ENCODE measurements at regions not wholly inside any gene's neighbourhood (a gene's known extent, or its start where the extent isn't known, plus 50 kb on each side); places are given as distances from the start of the nearest gene placed in this dataset.

DNA sequence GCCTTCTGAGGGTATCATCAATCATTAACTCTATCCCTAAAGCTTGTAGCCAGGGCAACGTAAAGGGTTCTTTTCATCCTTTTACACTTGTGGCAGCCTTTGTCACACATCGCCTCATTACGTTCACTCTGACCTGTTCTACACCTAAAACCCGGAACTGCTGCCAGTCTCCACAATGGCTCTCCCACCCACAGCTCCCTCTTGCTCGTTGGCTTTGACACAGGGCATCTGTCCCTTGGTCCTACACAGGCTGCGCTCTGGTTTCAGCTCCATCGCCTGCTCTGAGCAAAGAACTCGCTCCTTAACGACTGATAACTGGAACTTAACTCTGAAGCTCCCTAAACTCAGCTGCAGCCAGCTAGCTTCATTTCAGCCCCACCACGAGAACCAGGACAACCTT lies 112.8 kb upstream of the CTNND2 start:
- peaks cover 0 to 4% (median 0%) of the 10 kb centered on the region in 3 experiments; a peak in 2 of 7 replicates for H3K36me3 Mint-ChIP-seq (ENCODE audit: insufficient read depth in 1 of 3, low read depth in 3 of 3)
- peak overlapping the region; percentile 56; the same call in 1 of the 2 replicates for H3K14ac ChIP-seq (ENCODE audit: insufficient read depth, low read length)
- H3K4me1 Mint-ChIP-seq = peaks cover 17 to 18% of the 10 kb centered on the region in 2 experiments
- H4K5ac ChIP-seq (ENCODE audit: insufficient read length, low read depth, low read length) = no peak overlapping the region
- no peak overlapping the region for H2BK15ac ChIP-seq (ENCODE audit: low read depth, low read length)
- H3K27ac Mint-ChIP-seq = no peak overlapping the region
- H3K56ac ChIP-seq (ENCODE audit: insufficient read length, low read depth, low read length) = no peak overlapping the region
- no peak overlapping the region for H3K23ac ChIP-seq (ENCODE audit: insufficient read length, low read depth, low read length)
- H2BK5ac ChIP-seq (ENCODE audit: insufficient read length, low read length) = no peak overlapping the region
- H4K8ac ChIP-seq (replicated peaks; ENCODE audit: insufficient read length, low read depth, low read length) = no peak overlapping the region
- H3K9me3 ChIP-seq (ENCODE audit: control insufficient read depth, low read depth, low read length) = no peaks in the 10 kb centered on the region
- H3K79me1 ChIP-seq (ENCODE audit: insufficient read depth, low read depth, low read length, poor library complexity, severe bottlenecking) = no peaks in the 10 kb centered on the region
- no peaks in the 10 kb centered on the region for H4K20me1 ChIP-seq (ENCODE audit: control insufficient read depth, insufficient read depth, insufficient read length)
- H3K9ac ChIP-seq (ENCODE audit: extremely low read depth, insufficient read length, low read length) = no peak overlapping the region
- H3K4me2 ChIP-seq (ENCODE audit: insufficient read depth, insufficient read length, low read length) = no peak overlapping the region
- H2BK20ac ChIP-seq (ENCODE audit: low read depth, low read length, poor library complexity, severe bottlenecking) = no peak overlapping the region
- no peak overlapping the region for H3K4me3 Mint-ChIP-seq
- 0 out of 2 replicates have a peak, but pooled peaks cover 2% of the 10 kb centered on the region for H3K79me2 ChIP-seq (ENCODE audit: insufficient read depth, low read length)
- no peaks in the 10 kb centered on the region for H3K27me3 ChIP-seq (ENCODE audit: insufficient read depth, low read length)
- H3K27ac ChIP-seq (ENCODE audit: insufficient read length, low read depth, low read length) = no peak overlapping the region
- H3K4ac ChIP-seq (ENCODE audit: low read depth, low read length) = no peak overlapping the region
- no peak overlapping the region for H4K91ac ChIP-seq (ENCODE audit: insufficient read length, low read depth, low read length)
- H3K9me3 Mint-ChIP-seq = peaks cover 0 to 3% of the 10 kb centered on the region in 2 experiments; a peak in 2 of 5 replicates
- TF ChIP-seq, protein P1, sequence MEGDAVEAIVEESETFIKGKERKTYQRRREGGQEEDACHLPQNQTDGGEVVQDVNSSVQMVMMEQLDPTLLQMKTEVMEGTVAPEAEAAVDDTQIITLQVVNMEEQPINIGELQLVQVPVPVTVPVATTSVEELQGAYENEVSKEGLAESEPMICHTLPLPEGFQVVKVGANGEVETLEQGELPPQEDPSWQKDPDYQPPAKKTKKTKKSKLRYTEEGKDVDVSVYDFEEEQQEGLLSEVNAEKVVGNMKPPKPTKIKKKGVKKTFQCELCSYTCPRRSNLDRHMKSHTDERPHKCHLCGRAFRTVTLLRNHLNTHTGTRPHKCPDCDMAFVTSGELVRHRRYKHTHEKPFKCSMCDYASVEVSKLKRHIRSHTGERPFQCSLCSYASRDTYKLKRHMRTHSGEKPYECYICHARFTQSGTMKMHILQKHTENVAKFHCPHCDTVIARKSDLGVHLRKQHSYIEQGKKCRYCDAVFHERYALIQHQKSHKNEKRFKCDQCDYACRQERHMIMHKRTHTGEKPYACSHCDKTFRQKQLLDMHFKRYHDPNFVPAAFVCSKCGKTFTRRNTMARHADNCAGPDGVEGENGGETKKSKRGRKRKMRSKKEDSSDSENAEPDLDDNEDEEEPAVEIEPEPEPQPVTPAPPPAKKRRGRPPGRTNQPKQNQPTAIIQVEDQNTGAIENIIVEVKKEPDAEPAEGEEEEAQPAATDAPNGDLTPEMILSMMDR (conservative IDR thresholded peaks at IDR 0.05) = no peak
- H3K18ac ChIP-seq (ENCODE audit: insufficient read length, low read depth, low read length) = no peak overlapping the region
- no peak overlapping the region for H3T11ph ChIP-seq (ENCODE audit: low read length)
- no peak overlapping the region for H2AK5ac ChIP-seq (ENCODE audit: insufficient read length, low read length)
- H3K27me3 Mint-ChIP-seq (ENCODE audit: low read depth) = no peaks in the 10 kb centered on the region
- WGBS (ENCODE audit: extremely low coverage, insufficient read length, low lambda C conversion rate) = no CpG with 5 or more reads among the region's 10 CpGs
- H3K23me2 ChIP-seq (ENCODE audit: insufficient read length, low read depth, low read length, poor library complexity, severe bottlenecking) = no peaks in the 10 kb centered on the region
- no peak overlapping the region for H2AFZ ChIP-seq (ENCODE audit: low read length)
- no peak overlapping the region for H2BK12ac ChIP-seq (ENCODE audit: insufficient read length, low read depth, low read length)
- peaks cover 3% of the 10 kb centered on the region; the same call in 1 of the 2 replicates for H3K4me1 ChIP-seq (ENCODE audit: insufficient read depth, low read length)
- H2BK120ac ChIP-seq (ENCODE audit: low read depth, low read length, poor library complexity, severe bottlenecking) = no peak overlapping the region
- DNase-seq = no peak
